Kidney epithelial cell (primary cell): ENCODE measurements at regions not wholly inside any gene's neighbourhood (a gene's known extent, or its start where the extent isn't known, plus 50 kb on each side); places are given as distances from the start of the nearest gene placed in this dataset.

Experiments used
- DNase-seq: peaks from one replicate; pipeline ENCODE4 v3.0.0-alpha.2; 2010; ENCODE audit warnings: low read depth
- H3K27me3 ChIP-seq: 2 replicates; pipeline ENCODE4 v1.6.0; 2011; ENCODE audit warnings: low read length; ENCODE audit not compliant: control insufficient read depth, insufficient read depth
- H3K36me3 ChIP-seq: 2 replicates; pipeline ENCODE4 v1.5.1; 2011; ENCODE audit warnings: low read length; ENCODE audit not compliant: control insufficient read depth, insufficient read depth
- H3K4me3 ChIP-seq: 2 replicates; pipeline ENCODE4 v1.5.1; 2011; ENCODE audit warnings: low read depth, mild to moderate bottlenecking, control low read depth, low read length
- CTCF ChIP-seq: IDR thresholded peaks from 2 replicates; pipeline ENCODE4 v1.5.1; 2011; ENCODE audit warnings: mild to moderate bottlenecking, moderate library complexity, low read length, control low read depth, inconsistent platforms; ENCODE audit not compliant: insufficient read depth, poor library complexity, severe bottlenecking

- no peak for DNase-seq
- no peak for TF ChIP-seq CTCF
- Histone ChIP-seq H3K27me3 (peaks cover 18% of the 10 kb centered on the region), H3K4me3 (no peak overlapping the region), H3K36me3 (no peaks in the 10 kb centered on the region)
Observed at GRCh38 chr16:86031141-86031678, 132.2 kb downstream of the IRF8 start.

GRCh38 chr16:86033016-86033474, 134.1 kb downstream of the IRF8 start:
- Histone ChIP-seq H3K27me3 (peaks cover 18% of the 10 kb centered on the region), H3K36me3 (no peaks in the 10 kb centered on the region), H3K4me3 (no peak overlapping the region)
- no peak for TF ChIP-seq CTCF
- no peak for DNase-seq

GRCh38 chr16:86033971-86034370, 135.0 kb downstream of the IRF8 start:
- no peak for DNase-seq
- Histone ChIP-seq H3K27me3 (peaks cover 18% of the 10 kb centered on the region), H3K4me3 (no peak overlapping the region), H3K36me3 (no peaks in the 10 kb centered on the region)
- no peak for TF ChIP-seq CTCF

GRCh38 chr16:86034421-86034919, 135.5 kb downstream of the IRF8 start:
- no peak for DNase-seq
- no peak for TF ChIP-seq CTCF
- Histone ChIP-seq H3K36me3 (no peaks in the 10 kb centered on the region), H3K4me3 (no peak overlapping the region), H3K27me3 (peaks cover 13% of the 10 kb centered on the region)

GRCh38 chr16:86035906-86036305, 136.9 kb downstream of the IRF8 start:
- no peak for DNase-seq
- H3K4me3 ChIP-seq: no peak overlapping the region
- TF ChIP-seq CTCF: no peak
- H3K27me3 ChIP-seq: peaks cover 11% of the 10 kb centered on the region
- no peaks in the 10 kb centered on the region for H3K36me3 ChIP-seq
